ENCODE measurements at regions not wholly inside any gene's neighbourhood (a gene's known extent, or its start where the extent isn't known, plus 50 kb on each side); places are given as distances from the start of the nearest gene placed in this dataset.

GRCh38 chrX:20420058-20420457 lies 153.3 kb upstream of the RPS6KA3 start:
- DNase-seq = no peak

GRCh38 chrX:20418379-20419150 lies 151.9 kb upstream of the RPS6KA3 start:
- DNase-seq = peak in 1 of 2 donors; percentile 9

- DNase-seq = no peak
Observed at GRCh38 chrX:20414762-20415445, 148.2 kb upstream of the RPS6KA3 start.

GRCh38 chrX:20414066-20414465 lies 147.4 kb upstream of the RPS6KA3 start:
- DNase-seq = no peak

- DNase-seq = peak; percentile 64 to 75
Observed at GRCh38 chrX:20412871-20413486, 146.3 kb upstream of the RPS6KA3 start.

GRCh38 chrX:20410540-20410939 lies 143.8 kb upstream of the RPS6KA3 start:
- no peak for DNase-seq

GRCh38 chrX:20409991-20410390 lies 143.3 kb upstream of the RPS6KA3 start:
- no peak for DNase-seq

GRCh38 chrX:20402956-20403355 lies 136.2 kb upstream of the RPS6KA3 start:
- DNase-seq = no peak

- no peak for DNase-seq
Observed at GRCh38 chrX:20399728-20400414, 133.2 kb upstream of the RPS6KA3 start.

- no peak for DNase-seq
Observed at GRCh38 chrX:20397587-20397986, 130.9 kb upstream of the RPS6KA3 start.

GRCh38 chrX:20394451-20394850 lies 127.7 kb upstream of the RPS6KA3 start:
- no peak for DNase-seq

GRCh38 chrX:20393944-20394343 lies 127.2 kb upstream of the RPS6KA3 start:
- DNase-seq = no peak

- no peak for DNase-seq
Observed at GRCh38 chrX:20388594-20388993, 121.9 kb upstream of the RPS6KA3 start.

- no peak for DNase-seq
Observed at GRCh38 chrX:20383477-20383876, 116.8 kb upstream of the RPS6KA3 start.

- DNase-seq = no peak
Observed at GRCh38 chrX:20382518-20383297, 116.0 kb upstream of the RPS6KA3 start.

GRCh38 chrX:20382082-20382481 lies 115.4 kb upstream of the RPS6KA3 start:
- no peak for DNase-seq

- peak in 1 of 2 donors; percentile 5 for DNase-seq
Observed at GRCh38 chrX:20378233-20378920, 111.7 kb upstream of the RPS6KA3 start.

GRCh38 chrX:20374900-20375438 lies 108.3 kb upstream of the RPS6KA3 start:
- DNase-seq = no peak

- DNase-seq = no peak
Observed at GRCh38 chrX:20374450-20374849, 107.7 kb upstream of the RPS6KA3 start.

GRCh38 chrX:20373063-20373462 lies 106.4 kb upstream of the RPS6KA3 start:
- DNase-seq = no peak

GRCh38 chrX:20372533-20372932 lies 105.8 kb upstream of the RPS6KA3 start:
- no peak for DNase-seq

- DNase-seq = no peak
Observed at GRCh38 chrX:20369468-20369867, 102.8 kb upstream of the RPS6KA3 start.
